Thoracic aorta (tissue), 2 donors: ENCODE measurements at regions not wholly inside any gene's neighbourhood (a gene's known extent, or its start where the extent isn't known, plus 50 kb on each side); places are given as distances from the start of the nearest gene placed in this dataset.
A peak's percentile ranks its signal among the peaks of the same experiment; 100 is the strongest.

ENCODE experiments used
- ATAC-seq: fragments of 150-250 bp; one replicate; pipeline ENCODE4 v1.8.0; 2017; ENCODE audit warnings: low read depth; ENCODE audit not compliant: insufficient number of reproducible peaks, low FRiP score
- DNase-seq: peaks from one replicate; pipeline ENCODE4 v3.0.0-alpha.2; 2020; ENCODE audit warnings: low spot score
- H3K27ac ChIP-seq, 2 donors: fragments of 200-600 bp; sonication (generic); 1 replicate in 1 of 2; 2 replicates in 1 of 2; pipeline ENCODE4 v1.5.1; 2016; ENCODE audit warnings: mild to moderate bottlenecking in 2 of 2, moderate library complexity in 2 of 2
- H3K27me3 ChIP-seq: fragments of 200-600 bp; sonication (generic); replicated peaks from 2 replicates; pipeline ENCODE4 v1.6.0; 2016; ENCODE audit warnings: mild to moderate bottlenecking; ENCODE audit not compliant: insufficient read depth
- H3K36me3 ChIP-seq: fragments of 200-600 bp; sonication (generic); one replicate; pipeline ENCODE4 v1.5.1; 2016
- H3K4me1 ChIP-seq, 2 donors: fragments of 200-600 bp; sonication (generic); 1 replicate in 1 of 2; 2 replicates in 1 of 2; pipeline versions ENCODE4 v1.5.1 to v1.6.0; 2016; ENCODE audit warnings: low read depth in 2 of 2, mild to moderate bottlenecking in 1 of 2; ENCODE audit not compliant: control insufficient read depth in 1 of 2
- H3K4me3 ChIP-seq: fragments of 200-600 bp; sonication (generic); 2 replicates; pipeline ENCODE4 v1.5.1; 2016; ENCODE audit warnings: mild to moderate bottlenecking
- H3K9me3 ChIP-seq: fragments of 200-600 bp; sonication (generic); 2 replicates; pipeline ENCODE4 v1.5.1; 2016
- CTCF ChIP-seq: fragments of 200-600 bp; sonication (generic); IDR thresholded peaks from one replicate; pipeline ENCODE4 v1.5.1; 2019; ENCODE audit warnings: antibody characterized with exemption

GRCh38 chr3:101156787-101157345 is 163.5 kb downstream of the IMPG2 start:
- no peaks in the 10 kb centered on the region for H3K27me3 ChIP-seq
- DNase-seq (no peak), ATAC-seq (no peak)
- H3K36me3 ChIP-seq, result no peaks in the 10 kb centered on the region
- no peak for TF ChIP-seq CTCF
- no peaks in the 10 kb centered on the region for H3K9me3 ChIP-seq
- no peak overlapping the region for H3K4me3 ChIP-seq
- no peak overlapping the region for H3K27ac ChIP-seq
- H3K4me1 ChIP-seq, result peaks cover 10 to 22% of the 10 kb centered on the region in 2 donors

GRCh38 chr3:101155825-101156224 is 162.6 kb upstream of the ABI3BP start:
- Histone ChIP-seq H3K4me3 (no peak overlapping the region), H3K4me1 (peaks cover 10 to 22% of the 10 kb centered on the region in 2 donors), H3K36me3 (no peaks in the 10 kb centered on the region), H3K27me3 (no peaks in the 10 kb centered on the region), H3K27ac (no peak overlapping the region), H3K9me3 (no peaks in the 10 kb centered on the region)
- TF ChIP-seq CTCF, result no peak
- DNase-seq (no peak), ATAC-seq (no peak)

- Histone ChIP-seq H3K4me1 (peaks cover 10 to 22% of the 10 kb centered on the region in 2 donors), H3K4me3 (no peak overlapping the region), H3K27ac (no peak overlapping the region), H3K36me3 (no peaks in the 10 kb centered on the region), H3K27me3 (no peaks in the 10 kb centered on the region), H3K9me3 (no peaks in the 10 kb centered on the region)
- TF ChIP-seq CTCF, result no peak
- ATAC-seq, result no peak
- DNase-seq, result no peak
These were observed 161.2 kb upstream of the ABI3BP start for GRCh38 chr3:101154401-101154800.

GRCh38 chr3:101151286-101151913 is 158.2 kb upstream of the ABI3BP start:
- peak overlapping the region in 1 of 2 donors; percentile 31 for H3K27ac ChIP-seq
- TF ChIP-seq CTCF, result no peak
- no peak for ATAC-seq

GRCh38 chr3:101150504-101150903 is 157.3 kb upstream of the ABI3BP start:
- Histone ChIP-seq H3K9me3 (no peaks in the 10 kb centered on the region), H3K36me3 (no peaks in the 10 kb centered on the region), H3K27ac (no peak overlapping the region), H3K4me3 (no peak overlapping the region), H3K27me3 (no peaks in the 10 kb centered on the region), H3K4me1 (no peaks in the 10 kb centered on the region)
- TF ChIP-seq CTCF, result no peak
- no peak for ATAC-seq
- DNase-seq, result no peak

More at GRCh38 chr3:101151286-101151913, 158.2 kb upstream of the ABI3BP start:
- H3K4me1 ChIP-seq, result peaks cover 3 to 9% of the 10 kb centered on the region in 2 donors
- no peak overlapping the region for H3K4me3 ChIP-seq
- no peaks in the 10 kb centered on the region for H3K27me3 ChIP-seq
- no peak for DNase-seq
- no peaks in the 10 kb centered on the region for H3K9me3 ChIP-seq
- H3K36me3 ChIP-seq, result no peaks in the 10 kb centered on the region
